ENCODE measurements at regions not wholly inside any gene's neighbourhood (a gene's known extent, or its start where the extent isn't known, plus 50 kb on each side); places are given as distances from the start of the nearest gene placed in this dataset.

DNA sequence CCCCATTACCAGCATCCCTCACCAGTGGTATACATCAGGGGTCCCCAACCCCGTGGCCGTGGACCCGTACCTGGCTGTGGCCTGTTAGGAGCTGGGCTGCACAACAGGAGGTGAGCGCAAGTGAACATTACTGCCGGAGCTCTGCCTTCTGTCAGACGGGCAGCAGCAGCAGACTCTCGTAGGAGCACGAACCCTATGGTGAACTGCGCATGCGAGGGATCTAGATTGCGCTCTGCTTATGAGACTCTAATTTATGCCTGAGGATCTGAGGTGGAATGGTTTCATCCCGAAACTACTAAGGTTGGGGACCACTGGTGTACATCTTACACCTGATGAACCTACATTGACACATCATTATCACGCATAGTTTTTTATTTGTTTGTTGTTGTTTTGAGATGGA, 52.8 kb upstream of the DHX15 start:
- no peak for ATAC-seq
- DNase-seq (ENCODE audit: low spot score) = no peak
- intact Hi-C loops (cut with DNase I) = no loop called here

- no peak for ATAC-seq
- no peak for DNase-seq (ENCODE audit: low spot score)
- intact Hi-C loops (cut with DNase I) = no loop called here
Observed at GRCh38 chr4:24638396-24638875, 54.1 kb upstream of the DHX15 start.

DNA sequence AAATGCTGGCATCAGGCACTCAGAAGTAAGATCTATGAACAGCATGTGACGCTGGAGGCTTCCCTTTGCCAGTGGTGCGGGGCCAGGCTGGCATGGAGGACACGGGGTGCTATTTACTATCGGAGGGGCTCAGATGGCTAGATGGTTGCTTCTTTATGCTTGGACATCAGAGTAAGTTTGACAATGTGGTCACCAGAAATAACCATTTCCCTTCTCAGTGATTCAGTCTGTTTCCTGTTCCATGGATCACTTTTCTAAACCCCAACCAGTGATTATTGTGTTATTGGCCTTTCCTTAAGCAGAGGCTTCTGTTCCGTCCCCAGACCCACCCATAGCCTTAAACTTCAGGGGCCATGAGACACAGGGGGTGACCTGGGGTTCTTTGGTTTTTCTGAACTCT, 55.4 kb upstream of the DHX15 start:
- DNase-seq (ENCODE audit: low spot score) (no peak), ATAC-seq (no peak)
- intact Hi-C loops (cut with DNase I) = no loop called here

GRCh38 chr4:24640366-24640765, 56.0 kb upstream of the DHX15 start:
- DNase-seq (ENCODE audit: low spot score) (no peak), ATAC-seq (no peak)
- intact Hi-C loops (cut with DNase I) = no loop called here

GRCh38 chr4:24642981-24643547, 58.7 kb upstream of the DHX15 start:
- DNase-seq (ENCODE audit: low spot score) (no peak), ATAC-seq (no peak)
- intact Hi-C loops (cut with DNase I) = no loop called here

DNA sequence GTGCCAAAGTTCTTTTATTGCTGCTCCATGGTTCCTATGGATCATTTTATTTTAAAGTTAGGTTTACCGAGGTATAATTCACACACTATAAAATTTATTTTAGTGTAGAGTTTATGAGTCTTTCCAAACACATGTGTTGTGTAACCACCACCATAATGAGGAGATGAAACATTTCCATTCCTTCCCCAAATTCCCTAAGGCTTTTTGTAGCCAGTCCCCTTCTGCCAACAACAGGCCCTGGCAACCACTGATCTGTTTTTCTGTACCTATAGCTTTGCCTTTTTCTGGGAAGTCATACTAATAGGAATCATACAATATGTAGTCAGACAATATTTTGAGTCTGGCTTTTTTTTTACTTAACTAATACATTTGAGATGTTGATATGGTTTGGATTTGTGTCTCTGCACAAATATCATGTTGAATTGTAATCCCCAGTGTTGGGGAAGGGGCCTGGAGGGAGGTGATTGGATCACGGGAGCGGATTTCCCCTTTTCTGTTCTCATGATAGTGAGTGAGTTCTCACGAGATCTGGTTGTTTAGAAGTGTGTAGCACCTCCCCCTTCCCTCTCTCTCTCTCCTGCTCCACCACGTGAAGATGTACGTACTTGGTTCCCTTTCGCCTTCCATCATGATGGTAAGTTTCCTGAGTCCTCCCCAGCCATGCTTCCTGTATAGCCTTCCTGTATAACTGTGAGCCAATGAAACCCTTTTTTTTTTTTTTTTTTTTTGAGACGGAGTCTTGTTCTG, 59.6 kb upstream of the DHX15 start:
- DNase-seq (ENCODE audit: low spot score) (no peak), ATAC-seq (no peak)
- intact Hi-C loops (cut with DNase I) = no loop called here

DNA sequence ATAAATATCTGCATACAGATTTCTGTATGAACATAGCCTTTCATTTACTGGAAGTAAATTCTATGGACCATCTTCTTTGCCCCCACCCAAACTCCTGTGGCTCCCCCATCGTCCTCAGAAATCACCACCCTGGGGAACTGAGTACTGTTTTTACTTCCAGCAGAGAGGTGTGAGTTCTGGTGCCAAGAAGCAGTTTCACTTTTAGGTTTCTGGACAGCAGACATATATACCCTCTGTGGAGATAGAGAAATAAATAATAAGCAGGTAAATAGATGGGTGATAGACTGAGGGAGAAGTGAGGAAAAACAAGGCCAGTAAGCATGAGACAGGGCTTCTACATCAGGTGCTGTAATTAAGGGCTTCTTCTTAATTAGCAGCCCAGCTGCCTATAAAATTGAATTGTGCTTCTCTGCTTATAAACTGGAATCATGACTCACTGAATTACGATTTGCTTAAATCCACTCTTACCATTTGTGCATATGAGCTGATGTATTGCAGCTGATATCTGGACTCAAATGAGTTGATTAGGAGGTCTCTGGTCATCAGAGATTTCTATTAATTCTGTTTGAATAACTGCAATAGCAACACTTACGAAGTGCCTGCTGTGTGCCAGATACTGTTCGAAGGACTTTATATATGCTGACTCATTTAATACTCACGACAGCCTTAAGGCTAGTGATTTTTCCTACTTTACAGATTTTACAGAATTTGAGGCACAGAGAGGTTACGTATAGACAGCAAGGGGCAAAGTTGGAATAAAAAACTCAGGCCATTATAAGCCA, 60.8 kb upstream of the DHX15 start:
- no peak for ATAC-seq
- DNase-seq (ENCODE audit: low spot score) = no peak

DNA sequence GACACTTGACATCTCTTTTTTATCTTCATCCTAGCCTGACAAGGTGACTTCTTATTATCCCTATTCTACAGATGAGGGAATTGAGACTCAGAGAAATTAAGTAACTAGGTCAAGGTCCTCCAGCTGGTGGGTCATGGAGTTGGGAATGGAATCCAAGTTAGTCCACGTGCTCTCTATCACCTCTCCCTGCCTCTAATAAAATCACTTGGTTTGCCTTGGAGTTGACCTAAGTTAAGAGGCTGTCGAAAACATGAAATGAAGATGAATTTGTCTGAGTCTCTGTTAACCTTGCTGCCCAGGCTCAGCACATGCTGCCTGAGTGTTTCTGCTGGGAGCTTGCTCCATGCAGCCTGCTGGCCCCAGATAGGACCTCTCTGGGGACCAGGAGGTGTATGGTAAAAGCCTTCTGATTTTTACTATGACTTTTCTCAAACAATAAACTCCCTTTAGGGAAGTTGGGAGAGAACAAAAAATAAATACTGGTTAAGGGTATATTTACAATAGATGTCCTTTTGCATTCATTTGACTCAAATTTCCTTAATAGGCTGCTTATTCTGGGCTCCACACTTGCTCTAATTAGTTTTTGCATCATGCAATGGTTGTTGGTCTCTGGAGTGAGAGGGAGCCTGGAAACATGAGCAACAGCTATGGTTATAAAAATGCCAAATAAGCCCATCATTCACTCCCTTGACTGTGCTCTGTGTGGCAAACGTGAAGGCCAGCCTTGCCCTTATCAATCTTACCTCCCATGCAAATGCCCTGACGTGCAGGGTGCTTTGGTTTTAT, 61.6 kb upstream of the DHX15 start:
- intact Hi-C loops (cut with DNase I) = no loop called here
- ATAC-seq = peak; percentile 41
- no peak for DNase-seq (ENCODE audit: low spot score)

More for the DNA sequence above, 60.8 kb upstream of the DHX15 start:
- intact Hi-C loops (cut with DNase I) = no loop called here

- DNase-seq (ENCODE audit: low spot score) = no peak
- no peak for ATAC-seq
- intact Hi-C loops (cut with DNase I) = no loop called here
Observed at GRCh38 chr4:24646798-24647460, 62.6 kb upstream of the DHX15 start.

- no peak for ATAC-seq
- DNase-seq (ENCODE audit: low spot score) = no peak
Observed at GRCh38 chr4:24650849-24651640, 66.7 kb upstream of the DHX15 start.

DNA sequence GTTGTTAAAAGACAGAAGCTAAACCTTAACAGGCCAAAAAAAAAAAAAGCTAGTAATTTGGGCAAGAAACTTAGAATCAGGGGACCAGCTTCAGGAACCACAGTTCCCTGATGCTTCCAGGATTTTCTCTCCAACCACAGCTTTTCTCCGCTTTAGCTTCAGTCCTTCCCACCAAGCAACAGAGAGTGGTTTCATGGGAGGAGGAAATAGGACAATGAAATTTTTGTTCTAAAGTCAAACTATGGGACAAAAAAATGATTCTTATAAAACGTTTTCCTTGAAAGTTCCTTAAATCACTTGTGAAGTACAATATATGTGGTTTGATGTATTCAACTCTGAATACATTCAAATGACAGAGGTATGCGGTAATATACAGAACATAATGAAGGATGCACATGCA, 71.0 kb upstream of the DHX15 start:
- intact Hi-C loops (cut with DNase I) = no loop called here
- DNase-seq (ENCODE audit: low spot score) = no peak
- peak; percentile 51 for ATAC-seq

More at GRCh38 chr4:24650849-24651640, 66.7 kb upstream of the DHX15 start:
- intact Hi-C loops (cut with DNase I) = no loop called here

DNA sequence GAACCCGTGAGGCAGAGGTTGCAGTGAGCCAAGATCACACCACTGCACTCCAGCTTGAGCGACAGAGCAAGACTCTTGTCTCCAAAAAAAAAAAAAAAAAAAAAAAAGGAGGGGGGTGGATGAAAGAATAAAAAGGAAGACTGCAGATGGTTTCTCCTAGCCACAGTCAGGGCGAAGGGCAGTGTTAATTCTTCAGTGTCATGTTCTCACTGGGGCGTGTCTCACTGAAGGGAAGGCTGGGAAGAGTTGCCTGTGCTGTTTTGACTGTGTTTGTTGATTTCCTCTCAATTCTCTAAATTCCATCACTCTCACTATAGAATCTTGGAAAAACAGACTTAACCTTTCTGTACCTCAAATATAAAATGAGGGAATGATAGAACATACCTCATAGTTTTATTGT, 71.6 kb upstream of the DHX15 start:
- intact Hi-C loops (cut with DNase I) = no loop called here
- no peak for DNase-seq (ENCODE audit: low spot score)
- peak; percentile 61 for ATAC-seq

GRCh38 chr4:24656906-24657305, 72.6 kb upstream of the DHX15 start:
- DNase-seq (ENCODE audit: low spot score) (no peak), ATAC-seq (no peak)
- intact Hi-C loops (cut with DNase I) = no loop called here

DNA sequence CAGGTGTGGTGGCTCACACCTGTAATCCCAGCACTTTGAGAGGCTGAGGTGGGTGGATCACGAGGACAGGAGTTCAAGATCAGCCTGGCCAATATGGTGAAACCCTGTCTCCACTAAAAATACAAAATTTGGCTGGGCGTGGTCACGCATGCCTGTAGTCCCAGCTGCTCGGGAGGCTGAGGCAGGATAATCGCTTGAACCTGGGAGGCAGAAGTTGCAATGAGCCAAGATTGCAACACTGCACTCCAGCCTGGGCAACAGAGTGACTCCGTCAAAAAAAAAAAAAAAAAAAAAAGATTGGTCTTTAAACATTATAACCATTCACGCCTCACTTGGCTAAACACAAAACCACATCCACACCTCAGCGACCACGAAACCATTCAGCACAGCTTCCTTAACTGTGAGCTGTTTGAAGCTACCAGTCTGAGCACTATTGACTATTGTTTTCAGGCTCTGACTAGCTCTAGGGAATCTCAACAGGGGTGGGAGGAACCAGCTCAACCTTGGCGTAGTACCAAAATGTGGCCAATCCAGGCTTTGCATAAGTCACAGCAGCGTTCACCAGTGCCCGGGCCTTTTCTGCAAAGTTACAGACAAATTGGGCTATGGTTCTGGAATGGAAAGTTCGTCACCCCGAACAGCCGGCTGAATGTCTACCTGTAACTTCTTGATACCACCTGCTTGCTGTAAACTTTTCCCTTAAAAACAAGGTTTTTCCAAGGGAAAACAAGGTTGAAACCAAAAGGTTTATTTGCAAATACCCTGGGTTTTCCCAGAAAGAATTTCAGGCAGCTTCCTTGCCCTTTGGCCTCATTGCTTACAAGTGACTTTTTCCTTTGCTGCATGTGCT, 73.6 kb upstream of the DHX15 start:
- ATAC-seq = peak; percentile 90
- intact Hi-C loops (cut with DNase I) = no loop called here
- DNase-seq (ENCODE audit: low spot score) = peak; percentile 82

- intact Hi-C loops (cut with DNase I) = no loop called here
- DNase-seq (ENCODE audit: low spot score) = no peak
- peak; percentile 10 for ATAC-seq
Observed at GRCh38 chr4:24659241-24659961, 75.0 kb upstream of the DHX15 start.

DNA sequence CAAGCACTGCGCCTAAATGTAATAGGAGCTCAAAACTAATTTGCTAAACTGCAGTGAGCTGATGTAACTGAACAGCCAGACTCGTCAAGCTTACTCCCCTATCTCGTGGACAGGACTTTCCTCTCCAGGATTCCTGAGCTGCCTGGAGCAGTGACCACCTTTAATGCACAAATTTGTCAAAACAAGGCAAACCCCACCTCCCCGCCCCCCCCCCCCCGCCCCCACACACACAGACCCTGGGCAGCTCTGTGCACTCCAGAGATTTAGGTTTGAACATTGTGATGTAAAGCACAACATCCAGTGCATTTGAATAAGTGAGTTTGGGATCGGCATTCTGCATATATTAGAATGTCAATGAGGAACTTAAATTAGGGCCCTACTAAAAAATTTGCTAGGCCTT, 77.7 kb upstream of the DHX15 start:
- DNase-seq (ENCODE audit: low spot score) (no peak), ATAC-seq (no peak)
- intact Hi-C loops (cut with DNase I) = no loop called here

DNA sequence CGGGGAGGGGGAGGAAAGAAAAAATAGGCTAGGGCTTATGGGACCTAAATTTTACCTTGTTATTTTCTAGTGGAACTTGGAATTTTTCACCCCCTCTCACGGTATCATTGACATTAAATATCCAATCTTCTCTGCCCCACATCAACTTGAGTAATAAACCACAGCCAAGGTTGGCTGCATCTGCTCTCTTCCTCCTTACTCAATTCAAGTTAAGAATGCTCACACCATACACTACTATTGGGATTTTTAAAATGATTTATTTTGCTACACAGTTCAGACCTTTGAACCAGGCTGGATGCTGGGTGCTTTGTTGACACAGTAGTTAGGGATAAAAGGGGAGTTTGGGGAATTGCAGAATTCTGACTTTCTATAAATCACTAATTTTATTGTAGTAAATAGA, 78.2 kb upstream of the DHX15 start:
- ATAC-seq (no peak), DNase-seq (ENCODE audit: low spot score) (no peak)
- intact Hi-C loops (cut with DNase I) = no loop called here

All from sciatic nerve (tissue), 2 donors.